ENCODE measurements at regions not wholly inside any gene's neighbourhood (a gene's known extent, or its start where the extent isn't known, plus 50 kb on each side); places are given as distances from the start of the nearest gene placed in this dataset.

DNA sequence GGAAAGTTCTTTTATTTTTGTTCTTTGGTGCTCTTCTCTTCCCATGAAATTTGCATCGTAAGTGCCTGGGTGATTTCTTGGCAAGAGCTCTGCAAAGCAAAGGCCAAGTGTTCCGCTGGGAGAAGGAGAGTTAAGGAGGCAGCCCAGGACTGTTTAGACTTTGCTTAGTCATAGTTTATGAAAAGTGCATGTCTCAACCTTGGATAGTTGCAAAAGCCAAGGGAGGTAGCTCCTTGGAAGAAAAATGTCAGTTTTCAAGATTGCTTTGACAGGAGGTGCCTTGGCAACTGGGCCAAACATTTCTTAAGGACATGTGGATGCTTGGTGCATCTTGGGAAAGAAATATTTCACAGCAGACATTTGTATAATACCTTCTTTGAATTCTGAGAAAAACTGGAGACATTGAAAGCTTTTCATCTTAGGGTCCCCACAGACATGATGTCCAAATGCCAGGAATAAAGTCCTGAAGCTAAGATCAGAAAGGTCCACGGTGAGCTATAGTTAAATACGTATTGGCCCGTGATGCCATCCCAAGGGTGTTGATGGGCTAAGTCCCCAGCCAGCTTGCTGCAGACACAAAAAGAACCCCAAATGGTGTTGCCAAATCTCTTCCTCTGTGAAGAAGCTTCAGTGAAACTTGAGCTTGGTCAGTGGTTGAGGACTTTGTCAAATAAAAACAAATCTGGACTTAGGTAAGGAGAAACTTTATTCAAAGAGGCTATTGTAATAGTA is 96.3 kb upstream of the THUMPD2 start:
- Histone ChIP-seq H3K27me3 (no peaks in the 10 kb centered on the region), H3K4me3 (no peak overlapping the region), H3K4me1 (peaks cover 3 to 22% (median 11%) of the 10 kb centered on the region in 3 donors), H3K36me3 (no peaks in the 10 kb centered on the region), H3K9me3 (no peaks in the 10 kb centered on the region), H3K27ac (peak overlapping the region in 3 of 4 donors; percentile 48 to 61 (median 54))
- no peak for DNase-seq
- TF ChIP-seq POLR2A (IDR thresholded peaks at IDR 0.05) (no peak), CTCF (IDR thresholded peaks at IDR 0.05) (no peak)
- WGBS, 2 donors, result 30 to 41% methylated on average over 5 of the region's 5 CpGs
- intact Hi-C loops (cut with DNase I), result no loop called here

- no peak overlapping the region for H3K4me3 ChIP-seq
- no peak for DNase-seq
- 55 to 61% methylated on average over 4 of the region's 4 CpGs for WGBS, 2 donors
- no peaks in the 10 kb centered on the region for H3K9me3 ChIP-seq
- H3K27ac ChIP-seq, result no peak overlapping the region
- intact Hi-C loops (cut with DNase I), result no loop called here
- no peaks in the 10 kb centered on the region for H3K27me3 ChIP-seq
- H3K36me3 ChIP-seq, result no peaks in the 10 kb centered on the region
- TF ChIP-seq POLR2A (IDR thresholded peaks at IDR 0.05) (no peak), CTCF (IDR thresholded peaks at IDR 0.05) (no peak)
- H3K4me1 ChIP-seq, result peaks cover 3 to 22% (median 11%) of the 10 kb centered on the region in 3 donors
Observed at GRCh38 chr2:39874236-39874635, 95.2 kb upstream of the THUMPD2 start.

GRCh38 chr2:39873586-39873985 is 94.5 kb upstream of the THUMPD2 start:
- DNase-seq, result no peak
- intact Hi-C loops (cut with DNase I), result no loop called here
- no peak overlapping the region for H3K27ac ChIP-seq
- H3K4me1 ChIP-seq, result peaks cover 3 to 22% (median 11%) of the 10 kb centered on the region in 3 donors
- 83 to 89% methylated on average over 3 of the region's 3 CpGs for WGBS, 2 donors
- TF ChIP-seq POLR2A (IDR thresholded peaks at IDR 0.05), result no peak
- no peak for TF ChIP-seq CTCF (IDR thresholded peaks at IDR 0.05)
- no peak overlapping the region for H3K4me3 ChIP-seq
- no peaks in the 10 kb centered on the region for H3K9me3 ChIP-seq
- no peaks in the 10 kb centered on the region for H3K36me3 ChIP-seq
- no peaks in the 10 kb centered on the region for H3K27me3 ChIP-seq

DNA sequence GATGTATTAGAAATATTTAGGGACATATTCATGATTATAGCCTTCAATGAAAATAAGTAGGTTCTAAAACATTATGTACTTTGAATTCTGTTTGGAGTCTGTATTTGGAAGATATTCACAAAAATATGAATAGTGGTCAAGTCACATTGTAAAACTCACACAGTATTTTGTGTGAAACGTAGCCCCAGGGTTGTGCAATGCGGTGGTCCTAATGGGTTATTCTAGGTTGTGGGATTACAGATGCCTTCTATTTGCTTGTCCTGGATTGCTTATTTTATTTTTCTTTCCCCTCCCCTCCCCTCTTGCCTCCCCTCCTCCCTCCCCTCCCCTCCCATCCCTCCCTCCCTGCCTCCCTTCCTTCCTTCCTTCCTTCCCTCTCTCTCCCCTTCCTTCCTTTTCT is 93.7 kb upstream of the THUMPD2 start:
- 89 to 93% methylated on average over 2 of the region's 2 CpGs for WGBS, 2 donors
- Histone ChIP-seq H3K4me3 (no peak overlapping the region), H3K27ac (no peak overlapping the region), H3K36me3 (no peaks in the 10 kb centered on the region), H3K9me3 (no peaks in the 10 kb centered on the region), H3K27me3 (no peaks in the 10 kb centered on the region), H3K4me1 (peaks cover 3 to 22% (median 11%) of the 10 kb centered on the region in 3 donors)
- DNase-seq, result no peak
- TF ChIP-seq CTCF (IDR thresholded peaks at IDR 0.05) (no peak), POLR2A (IDR thresholded peaks at IDR 0.05) (no peak)
- intact Hi-C loops (cut with DNase I), result no loop called here

DNA sequence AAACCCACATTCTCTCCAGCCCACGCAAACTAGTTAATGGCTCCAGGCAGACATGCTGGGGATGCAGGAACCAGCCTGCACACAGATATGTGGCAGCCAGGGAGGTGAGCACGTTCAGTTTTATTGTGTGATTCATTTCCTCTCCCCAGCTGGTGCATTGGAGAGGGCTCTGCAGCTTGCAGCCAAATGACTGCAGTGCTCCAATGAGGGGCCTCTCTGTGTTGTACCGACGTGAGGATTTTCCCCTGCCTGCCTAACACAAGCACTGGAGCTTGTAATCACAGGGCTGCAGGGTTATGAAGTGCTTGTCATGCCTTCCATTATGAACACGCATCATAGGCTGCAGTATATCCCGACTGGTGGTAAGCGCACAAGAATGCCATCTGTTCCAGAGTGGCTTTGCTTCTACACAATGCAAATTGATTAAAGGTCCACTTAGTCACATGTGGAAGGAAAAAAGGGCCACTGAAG is 92.3 kb upstream of the THUMPD2 start:
- H3K4me1 ChIP-seq, result peaks cover 3 to 22% (median 11%) of the 10 kb centered on the region in 3 donors
- intact Hi-C loops (cut with DNase I), result no loop called here
- no peaks in the 10 kb centered on the region for H3K36me3 ChIP-seq
- 9 to 48% methylated on average over 6 to 7 of the region's 7 CpGs for WGBS, 2 donors
- no peaks in the 10 kb centered on the region for H3K9me3 ChIP-seq
- no peak overlapping the region for H3K4me3 ChIP-seq
- no peaks in the 10 kb centered on the region for H3K27me3 ChIP-seq
- no peak for DNase-seq
- no peak for TF ChIP-seq POLR2A (IDR thresholded peaks at IDR 0.05)
- TF ChIP-seq CTCF (IDR thresholded peaks at IDR 0.05), result no peak
- no peak overlapping the region for H3K27ac ChIP-seq
